Activated CD4-positive, alpha-beta T cell treated with anti-CD3 and anti-CD28 coated beads, Interleukin-2, amount 10 ng/mL, durations not matched to agents 7 days and 5 days (primary cell): ENCODE measurements at regions not wholly inside any gene's neighbourhood (a gene's known extent, or its start where the extent isn't known, plus 50 kb on each side); places are given as distances from the start of the nearest gene placed in this dataset.

Experiments
- CTCF ChIA-PET: fragments of 350-600 bp; sonication (Branson Sonifier 250); formaldehyde crosslinking; loops from one replicate; lab custom pipeline; 2021; ENCODE audit warnings: antibody characterized with exemption; lab: Charles Lee
- POLR2A ChIA-PET: fragments of 350-600 bp; sonication (Branson Sonifier 250); formaldehyde crosslinking; loops from one replicate; lab custom pipeline; 2021; ENCODE audit warnings: antibody characterized with exemption; lab: Charles Lee
- DNase-seq: peaks from one replicate; pipeline ENCODE4 v3.0.0-alpha.2; 2020
- H3K27ac Mint-ChIP-seq: one replicate; pipeline ENCODE4 v1.8.0; 2021; ENCODE audit warnings: mild to moderate bottlenecking, moderate library complexity, mixed read lengths
- H3K27me3 Mint-ChIP-seq: one replicate; pipeline ENCODE4 v1.8.0; 2021; ENCODE audit warnings: mixed read lengths
- H3K36me3 Mint-ChIP-seq: one replicate; pipeline ENCODE4 v1.8.0; 2021; ENCODE audit warnings: low read depth, mixed read lengths
- H3K4me1 Mint-ChIP-seq: one replicate; pipeline ENCODE4 v1.8.0; 2021; ENCODE audit warnings: mixed read lengths
- H3K4me3 Mint-ChIP-seq: one replicate; pipeline ENCODE4 v1.8.0; 2021; ENCODE audit warnings: mild to moderate bottlenecking, moderate library complexity, mixed read lengths
- H3K9me3 Mint-ChIP-seq: one replicate; pipeline ENCODE4 v1.8.0; 2021; ENCODE audit warnings: mixed read lengths

DNA sequence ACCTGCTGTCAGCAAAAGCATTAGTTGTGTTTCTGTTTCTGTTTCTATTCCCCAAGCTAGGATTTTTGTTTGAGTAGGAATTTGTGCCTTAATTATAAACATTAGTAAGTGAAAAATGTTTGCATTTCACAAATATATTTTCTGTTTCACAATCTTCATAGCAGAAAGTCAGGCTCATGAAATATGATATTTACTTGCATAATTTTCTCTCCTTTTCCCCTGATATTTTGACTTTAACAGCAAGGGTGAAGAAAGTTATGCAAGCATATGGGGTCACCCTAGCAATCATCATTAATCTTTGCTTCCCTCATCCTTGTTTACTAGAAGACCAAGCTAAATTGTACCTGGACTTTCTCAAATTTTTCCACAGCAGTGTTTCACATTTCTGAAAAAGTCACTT, 140.3 kb upstream of the SEMA6D start:
- Mint-ChIP-seq H3K27me3 (peaks cover 3% of the 10 kb centered on the region), H3K27ac (no peak overlapping the region), H3K9me3 (no peaks in the 10 kb centered on the region), H3K4me3 (no peak overlapping the region), H3K36me3 (no peaks in the 10 kb centered on the region), H3K4me1 (no peaks in the 10 kb centered on the region)
- no peak for DNase-seq
- CTCF ChIA-PET: no interaction called here
- POLR2A ChIA-PET: no interaction called here

DNA sequence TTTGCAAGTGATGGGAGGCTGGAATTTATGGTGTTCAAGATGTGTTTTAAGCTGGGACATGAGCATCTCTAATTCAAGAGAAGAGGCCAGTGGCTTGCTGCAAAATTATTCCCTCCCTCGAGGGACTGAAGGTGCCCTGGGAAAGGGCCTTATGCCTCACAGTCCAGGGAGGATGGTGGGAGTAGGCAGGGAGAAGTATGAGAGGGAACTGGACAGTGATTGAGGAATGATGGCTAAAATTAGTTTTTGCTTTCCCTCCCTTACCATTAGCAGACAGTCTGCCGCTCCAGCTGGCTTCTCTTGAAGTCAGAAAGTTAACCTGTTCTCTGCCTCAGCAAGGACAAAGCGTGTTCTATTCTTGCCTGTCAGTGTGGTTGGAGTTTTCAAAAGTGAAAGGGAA, 139.8 kb upstream of the SEMA6D start:
- Mint-ChIP-seq H3K9me3 (no peaks in the 10 kb centered on the region), H3K27me3 (peaks cover 3% of the 10 kb centered on the region), H3K36me3 (no peaks in the 10 kb centered on the region), H3K4me3 (no peak overlapping the region), H3K4me1 (no peaks in the 10 kb centered on the region), H3K27ac (no peak overlapping the region)
- CTCF ChIA-PET: no interaction called here
- no peak for DNase-seq
- POLR2A ChIA-PET: no interaction called here

- no peaks in the 10 kb centered on the region for H3K9me3 Mint-ChIP-seq
- H3K4me1 Mint-ChIP-seq: no peaks in the 10 kb centered on the region
- CTCF ChIA-PET: no interaction called here
- no peak for DNase-seq
- H3K4me3 Mint-ChIP-seq: no peak overlapping the region
- H3K27ac Mint-ChIP-seq: no peak overlapping the region
- H3K36me3 Mint-ChIP-seq: no peaks in the 10 kb centered on the region
- POLR2A ChIA-PET: no interaction called here
- H3K27me3 Mint-ChIP-seq: no peaks in the 10 kb centered on the region
These were observed 135.1 kb upstream of the SEMA6D start for GRCh38 chr15:47582233-47582632.

DNA sequence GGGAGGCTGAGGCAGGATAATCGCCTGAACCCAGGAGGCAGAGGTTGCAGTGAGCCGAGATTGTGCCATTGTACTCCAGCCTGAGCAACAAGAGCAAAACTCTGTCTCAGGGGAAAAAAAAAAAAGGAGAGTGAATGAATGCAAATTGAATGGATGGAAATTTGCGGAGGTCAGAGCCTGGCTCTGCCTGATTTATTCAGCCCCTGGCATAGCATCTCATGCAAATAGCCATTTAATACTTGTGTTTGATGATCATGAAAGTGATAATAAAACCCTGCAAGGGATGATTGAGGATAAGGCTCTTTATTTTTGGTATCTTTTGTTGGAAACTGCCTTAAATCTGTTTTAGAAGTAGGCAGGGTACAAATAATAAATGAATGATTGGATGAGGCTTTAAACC, 133.0 kb upstream of the SEMA6D start:
- ChIA-PET CTCF (no interaction called here), POLR2A (no interaction called here)
- DNase-seq: no peak
- Mint-ChIP-seq H3K27me3 (no peaks in the 10 kb centered on the region), H3K27ac (no peak overlapping the region), H3K4me1 (no peaks in the 10 kb centered on the region), H3K9me3 (no peaks in the 10 kb centered on the region), H3K4me3 (no peak overlapping the region), H3K36me3 (no peaks in the 10 kb centered on the region)

DNA sequence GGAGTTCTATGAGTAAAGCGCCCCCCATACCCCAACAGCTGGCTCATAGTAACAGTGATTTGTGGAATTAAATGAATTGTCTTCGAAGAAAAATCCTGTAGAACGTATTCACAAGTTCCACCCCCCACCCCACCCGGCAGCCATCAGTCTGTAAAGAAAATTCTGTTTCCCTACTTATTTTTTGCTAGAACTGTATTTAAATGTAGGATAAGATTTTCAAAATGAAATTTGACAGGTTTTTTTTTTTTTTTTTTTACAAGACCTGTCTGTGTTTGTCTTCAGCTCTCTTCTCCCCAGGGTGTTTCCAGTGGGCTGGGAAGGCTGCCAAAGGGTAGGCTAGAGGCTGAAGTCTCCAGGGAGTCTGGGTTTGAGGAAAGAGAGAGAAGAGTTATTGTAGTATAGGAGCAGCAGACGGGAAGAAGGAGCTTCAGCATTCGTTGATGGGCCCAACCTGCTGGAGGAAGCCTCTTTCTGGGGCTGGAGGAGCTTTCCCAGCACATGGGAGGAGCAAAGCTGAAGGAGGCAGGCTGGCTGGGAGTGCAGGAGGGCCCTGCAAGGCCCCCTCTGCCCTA, 130.6 kb upstream of the SEMA6D start:
- H3K27me3 Mint-ChIP-seq: no peaks in the 10 kb centered on the region
- DNase-seq: no peak
- no peaks in the 10 kb centered on the region for H3K4me1 Mint-ChIP-seq
- H3K9me3 Mint-ChIP-seq: peaks cover 2% of the 10 kb centered on the region
- CTCF ChIA-PET: no interaction called here
- no peaks in the 10 kb centered on the region for H3K36me3 Mint-ChIP-seq
- H3K27ac Mint-ChIP-seq: no peak overlapping the region
- POLR2A ChIA-PET: no interaction called here
- H3K4me3 Mint-ChIP-seq: no peak overlapping the region

DNA sequence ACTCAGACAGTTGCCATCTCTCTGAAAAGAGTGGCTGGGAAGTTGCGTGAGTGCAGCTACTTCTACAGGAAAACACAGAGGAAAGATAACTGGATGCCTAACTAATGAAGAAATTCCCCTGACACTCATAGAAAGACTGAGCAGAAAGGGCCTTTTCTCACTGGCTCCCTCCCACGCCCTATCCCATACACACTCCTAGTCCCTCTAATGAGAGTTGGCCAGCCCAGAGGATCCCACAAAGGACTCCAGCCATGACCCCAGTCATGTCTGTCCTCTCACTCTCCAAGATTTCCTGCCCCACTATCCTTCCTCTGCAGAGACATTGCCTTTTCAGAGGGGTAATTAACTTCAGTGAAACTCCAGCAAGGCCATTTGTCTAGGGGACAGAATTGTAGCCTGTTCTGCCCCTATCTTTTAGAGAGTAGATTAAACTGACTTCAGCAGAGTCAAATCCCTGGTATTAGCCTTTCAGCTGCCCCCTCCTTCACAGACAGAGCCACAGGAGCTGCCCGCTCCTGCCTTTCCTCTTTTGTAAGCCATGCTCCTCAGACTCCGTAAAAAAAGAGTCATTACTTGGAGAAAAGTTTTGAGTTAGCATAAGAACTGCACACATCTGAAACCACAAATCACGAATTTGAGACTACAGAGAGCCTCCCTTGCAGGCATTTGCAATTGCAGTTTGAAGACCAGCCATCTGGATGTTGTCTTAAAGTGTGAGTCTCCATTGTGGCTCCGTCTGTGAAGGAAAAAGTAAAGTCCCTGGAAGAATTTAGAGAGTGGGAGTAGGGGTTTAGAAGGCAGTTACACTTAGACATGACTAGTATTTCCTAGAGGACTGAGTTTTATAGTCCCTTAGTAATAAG, 129.1 kb upstream of the SEMA6D start:
- Mint-ChIP-seq H3K9me3 (peaks cover 2% of the 10 kb centered on the region), H3K36me3 (no peaks in the 10 kb centered on the region), H3K4me3 (no peak overlapping the region), H3K4me1 (no peaks in the 10 kb centered on the region), H3K27ac (no peak overlapping the region), H3K27me3 (no peaks in the 10 kb centered on the region)
- no peak for DNase-seq
- ChIA-PET POLR2A (no interaction called here), CTCF (no interaction called here)

DNA sequence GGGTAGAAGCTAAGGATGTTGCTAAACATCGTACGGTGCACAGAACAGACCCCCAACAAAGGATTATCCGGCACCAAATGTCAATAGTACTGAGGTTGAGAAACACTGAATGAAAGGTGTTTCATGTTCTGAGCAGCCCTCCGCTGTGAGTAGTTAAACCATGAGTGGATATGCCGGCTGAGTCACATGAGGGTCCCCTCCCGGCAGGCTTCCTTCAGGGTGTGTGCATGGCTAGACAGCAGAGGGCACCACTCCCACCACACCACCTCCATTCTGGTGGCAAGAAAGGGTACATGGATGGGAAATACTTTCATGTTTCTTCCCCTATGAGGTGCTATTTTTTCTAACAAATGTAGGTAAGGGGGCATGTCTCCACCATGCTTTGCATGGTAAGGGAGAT, 128.3 kb upstream of the SEMA6D start:
- no peaks in the 10 kb centered on the region for H3K4me1 Mint-ChIP-seq
- DNase-seq: no peak
- POLR2A ChIA-PET: no interaction called here
- CTCF ChIA-PET: no interaction called here
- H3K36me3 Mint-ChIP-seq: no peaks in the 10 kb centered on the region
- H3K4me3 Mint-ChIP-seq: no peak overlapping the region
- H3K27me3 Mint-ChIP-seq: no peaks in the 10 kb centered on the region
- H3K9me3 Mint-ChIP-seq: peaks cover 2% of the 10 kb centered on the region
- no peak overlapping the region for H3K27ac Mint-ChIP-seq

DNA sequence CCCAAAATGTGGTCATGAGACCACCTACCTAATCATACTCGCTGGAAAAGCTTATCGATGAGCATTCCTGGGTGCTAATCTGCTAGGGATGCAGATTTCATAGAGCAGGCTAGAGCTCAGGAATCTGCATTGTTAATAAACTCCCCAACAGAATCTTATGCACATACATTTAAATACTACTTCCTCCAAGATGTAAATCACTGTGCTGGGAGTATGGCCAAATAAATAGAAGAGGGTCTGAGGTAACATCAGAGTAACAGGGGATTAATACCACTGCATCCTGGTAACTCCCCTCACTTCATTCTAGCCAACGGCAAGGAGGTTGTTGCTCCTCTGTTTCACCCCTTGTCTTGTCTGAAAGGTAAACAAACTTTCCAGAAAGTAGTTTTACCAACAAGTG, 118.3 kb upstream of the SEMA6D start:
- CTCF ChIA-PET: no interaction called here
- Mint-ChIP-seq H3K27ac (no peak overlapping the region), H3K4me1 (no peaks in the 10 kb centered on the region), H3K36me3 (no peaks in the 10 kb centered on the region), H3K4me3 (no peak overlapping the region), H3K9me3 (no peaks in the 10 kb centered on the region), H3K27me3 (no peaks in the 10 kb centered on the region)
- POLR2A ChIA-PET: no interaction called here
- DNase-seq: no peak

DNA sequence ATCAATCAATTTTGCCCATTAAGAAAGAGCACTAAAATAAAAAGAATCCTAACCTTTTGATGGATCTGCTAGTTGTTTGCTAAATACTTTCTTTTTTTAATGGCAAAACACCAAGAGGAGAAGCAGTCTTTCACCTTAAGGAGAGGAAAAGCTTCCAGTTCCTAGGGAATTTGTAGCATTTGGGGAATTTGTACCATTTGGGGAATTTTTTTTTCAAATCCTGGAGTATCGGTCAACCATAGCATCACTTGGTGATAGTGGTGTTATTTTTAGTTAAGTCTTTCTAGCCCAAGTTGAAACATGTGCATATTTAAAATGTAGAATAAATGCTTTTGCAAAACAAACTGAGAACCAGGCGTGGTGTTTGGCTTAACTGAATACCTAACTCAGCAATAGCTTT, 117.5 kb upstream of the SEMA6D start:
- CTCF ChIA-PET: no interaction called here
- H3K4me1 Mint-ChIP-seq: no peaks in the 10 kb centered on the region
- H3K4me3 Mint-ChIP-seq: no peak overlapping the region

DNA sequence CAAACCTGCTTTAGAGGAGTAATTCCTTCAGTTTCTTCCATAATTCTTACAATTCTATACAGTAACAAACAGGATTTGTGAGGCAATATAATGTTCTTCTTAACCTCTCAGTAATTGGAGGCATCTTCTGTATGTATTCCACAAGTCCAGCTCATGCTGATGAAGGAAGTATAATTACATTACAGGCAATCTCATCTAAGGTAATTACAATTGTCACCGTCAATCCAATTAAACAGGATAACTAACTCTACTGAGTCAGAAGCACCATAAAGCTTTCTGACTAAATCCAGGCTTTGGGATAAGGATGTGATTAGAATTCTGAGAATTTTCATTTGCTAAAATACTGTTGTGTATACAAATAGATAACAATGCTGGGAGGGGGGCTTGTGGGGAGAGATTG, 115.2 kb upstream of the SEMA6D start:
- ChIA-PET CTCF (interaction anchor here (0.7 kb wide), 1 partner anchor 417 kb away, joined by 7 read pairs; no protein-coding TSS in a partner anchor), POLR2A (no interaction called here)
- H3K4me3 Mint-ChIP-seq: no peak overlapping the region
- no peaks in the 10 kb centered on the region for H3K27me3 Mint-ChIP-seq
- no peaks in the 10 kb centered on the region for H3K4me1 Mint-ChIP-seq
- no peak for DNase-seq
- H3K36me3 Mint-ChIP-seq: no peaks in the 10 kb centered on the region
- no peak overlapping the region for H3K27ac Mint-ChIP-seq
- no peaks in the 10 kb centered on the region for H3K9me3 Mint-ChIP-seq

More for the DNA sequence above, 117.5 kb upstream of the SEMA6D start:
- POLR2A ChIA-PET: no interaction called here
- no peaks in the 10 kb centered on the region for H3K27me3 Mint-ChIP-seq
- no peaks in the 10 kb centered on the region for H3K36me3 Mint-ChIP-seq
- no peak for DNase-seq
- no peaks in the 10 kb centered on the region for H3K9me3 Mint-ChIP-seq
- no peak overlapping the region for H3K27ac Mint-ChIP-seq

- no peak overlapping the region for H3K4me3 Mint-ChIP-seq
- H3K9me3 Mint-ChIP-seq: no peaks in the 10 kb centered on the region
- H3K4me1 Mint-ChIP-seq: no peaks in the 10 kb centered on the region
- no peak for DNase-seq
- H3K27ac Mint-ChIP-seq: no peak overlapping the region
- CTCF ChIA-PET: no interaction called here
- no peaks in the 10 kb centered on the region for H3K36me3 Mint-ChIP-seq
- POLR2A ChIA-PET: no interaction called here
- no peaks in the 10 kb centered on the region for H3K27me3 Mint-ChIP-seq
These were observed 114.3 kb upstream of the SEMA6D start for GRCh38 chr15:47603026-47603425.

DNA sequence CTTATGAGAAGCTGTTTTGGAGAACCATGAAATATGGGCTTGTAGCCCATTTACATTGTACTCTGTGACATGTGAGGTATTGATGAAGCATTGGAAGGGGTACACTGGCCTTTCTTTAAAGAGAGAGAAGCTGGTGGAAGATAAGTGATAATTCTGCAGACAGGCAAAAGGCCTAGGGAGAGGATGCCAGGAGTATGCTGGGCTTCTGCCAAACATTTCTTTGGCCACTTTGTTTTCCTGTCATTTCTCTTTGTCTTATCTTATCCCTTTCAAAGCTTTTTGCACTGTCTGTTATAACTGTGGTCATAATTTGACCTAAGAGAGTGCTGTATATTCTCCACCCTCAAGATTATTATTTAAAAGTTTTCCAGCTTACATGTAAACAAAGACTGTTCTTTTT, 109.6 kb upstream of the SEMA6D start:
- POLR2A ChIA-PET: no interaction called here
- no peak for DNase-seq

DNA sequence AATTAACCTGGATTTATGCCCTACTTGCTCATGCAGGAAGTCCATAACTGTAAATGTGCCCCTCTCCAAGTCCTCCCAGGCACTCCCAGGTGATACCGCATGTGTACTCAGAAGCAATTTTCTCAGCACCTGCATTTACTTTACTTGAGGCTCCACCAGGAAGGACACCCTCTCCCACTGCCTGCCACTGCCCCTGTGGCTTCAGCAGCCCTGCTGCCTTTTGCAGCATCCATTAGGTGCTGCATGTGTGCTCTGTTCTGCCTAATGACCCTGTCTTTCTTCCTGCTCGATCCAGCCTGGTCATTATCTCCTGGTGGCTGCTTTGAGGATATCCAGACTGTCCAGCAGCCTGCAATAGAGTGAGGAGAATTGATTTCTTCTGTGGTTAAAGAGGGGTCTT, 107.6 kb upstream of the SEMA6D start:
- Mint-ChIP-seq H3K9me3 (no peaks in the 10 kb centered on the region), H3K36me3 (no peaks in the 10 kb centered on the region), H3K4me3 (no peak overlapping the region), H3K27ac (no peak overlapping the region), H3K27me3 (no peaks in the 10 kb centered on the region), H3K4me1 (no peaks in the 10 kb centered on the region)
- DNase-seq: no peak
- POLR2A ChIA-PET: no interaction called here
- CTCF ChIA-PET: no interaction called here

More for the DNA sequence above, 109.6 kb upstream of the SEMA6D start:
- Mint-ChIP-seq H3K4me3 (no peak overlapping the region), H3K27ac (no peak overlapping the region), H3K4me1 (no peaks in the 10 kb centered on the region), H3K9me3 (no peaks in the 10 kb centered on the region), H3K36me3 (no peaks in the 10 kb centered on the region), H3K27me3 (no peaks in the 10 kb centered on the region)
- CTCF ChIA-PET: no interaction called here

DNA sequence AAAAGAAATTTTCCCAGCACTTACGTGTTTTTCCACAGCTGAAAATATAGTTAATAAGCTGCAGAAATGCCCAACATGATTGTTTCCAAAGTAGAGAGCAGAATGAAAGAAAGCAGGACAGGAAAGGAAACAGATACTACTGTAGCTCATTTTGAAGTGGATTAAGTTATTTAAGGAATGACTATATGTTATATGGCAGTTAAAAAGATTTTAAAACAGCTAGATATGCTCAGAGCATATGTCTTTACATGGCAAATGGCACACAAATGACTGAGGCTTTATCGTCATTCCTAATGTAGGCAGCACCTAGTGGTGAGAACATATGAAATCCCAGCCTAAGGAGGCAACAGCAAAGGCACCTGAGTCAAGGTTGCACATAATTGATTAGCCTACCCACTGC, 106.6 kb upstream of the SEMA6D start:
- no peaks in the 10 kb centered on the region for H3K9me3 Mint-ChIP-seq
- POLR2A ChIA-PET: no interaction called here

More for the DNA sequence above, 106.6 kb upstream of the SEMA6D start:
- Mint-ChIP-seq H3K27ac (no peak overlapping the region), H3K4me3 (no peak overlapping the region), H3K36me3 (no peaks in the 10 kb centered on the region), H3K27me3 (no peaks in the 10 kb centered on the region), H3K4me1 (no peaks in the 10 kb centered on the region)
- CTCF ChIA-PET: no interaction called here
- no peak for DNase-seq
